CD14-positive monocyte (primary cell): ENCODE measurements at regions not wholly inside any gene's neighbourhood (a gene's known extent, or its start where the extent isn't known, plus 50 kb on each side); places are given as distances from the start of the nearest gene placed in this dataset.

ENCODE experiments used
- DNase-seq, 3 donors: peaks; one replicate each; pipeline ENCODE4 v3.0.0-alpha.2; 2011 to 2022
- H2AFZ ChIP-seq: 2 replicates; pipeline ENCODE4 v1.6.0; 2012; ENCODE audit warnings: mild to moderate bottlenecking, low read depth, low read length, inconsistent platforms; ENCODE audit not compliant: insufficient read depth, poor library complexity, severe bottlenecking
- H3K27ac ChIP-seq, 2 donors: 1 replicate in 1 of 2; 2 replicates in 1 of 2; pipeline ENCODE4 v1.5.1; 2012 to 2013; ENCODE audit warnings: low read length in 2 of 2, control low read depth in 1 of 2, inconsistent platforms in 1 of 2, low read depth in 1 of 2, mild to moderate bottlenecking in 1 of 2
- H3K27me3 ChIP-seq, 2 donors: one replicate each; pipeline versions ENCODE4 v1.6.0 to v1.6.1; 2011 to 2013; ENCODE audit warnings: low read length in 2 of 2; ENCODE audit not compliant: control insufficient read depth in 2 of 2, insufficient read depth in 2 of 2
- H3K36me3 ChIP-seq, 2 donors: replicated peaks in 1 of 2; 1 replicate in 1 of 2; 2 replicates in 1 of 2; pipeline versions ENCODE4 v1.5.1 to v1.6.1; 2012 to 2013; ENCODE audit warnings: low read length in 2 of 2, control low read depth in 1 of 2, inconsistent platforms in 1 of 2, mild to moderate bottlenecking in 1 of 2; ENCODE audit not compliant: insufficient read depth in 2 of 2, control insufficient read depth in 1 of 2
- H3K4me1 ChIP-seq, 2 donors: 1 replicate in 1 of 2; 2 replicates in 1 of 2; pipeline versions ENCODE4 v1.5.1 to v1.6.1; 2012 to 2013; ENCODE audit warnings: low read length in 2 of 2, control low read depth in 1 of 2, inconsistent platforms in 1 of 2, mild to moderate bottlenecking in 1 of 2, moderate library complexity in 1 of 2; ENCODE audit not compliant: insufficient read depth in 2 of 2, control insufficient read depth in 1 of 2
- H3K4me2 ChIP-seq: replicated peaks from 2 replicates; pipeline ENCODE3; 2012; ENCODE audit warnings: low read length, moderate library complexity, mild to moderate bottlenecking; ENCODE audit not compliant: poor library complexity, severe bottlenecking; ENCODE audit errors: extremely low read depth
- H3K4me3 ChIP-seq, 3 experiments: fragments of 200-600 bp in 1 of 3; sonication (generic) in 1 of 3; replicated peaks in 1 of 3; 1 replicate in 2 of 3; 2 replicates in 1 of 3; pipeline ENCODE4 v1.5.1; 2011 to 2013; ENCODE audit warnings: low read length in 3 of 3, mild to moderate bottlenecking in 3 of 3, control low read depth in 2 of 3, low read depth in 2 of 3, inconsistent platforms in 1 of 3, moderate library complexity in 1 of 3
- H3K79me2 ChIP-seq: 2 replicates; pipeline ENCODE4 v1.6.0; 2012; ENCODE audit warnings: mild to moderate bottlenecking, control low read depth, inconsistent platforms, low read length, moderate library complexity; ENCODE audit not compliant: insufficient read depth
- H3K9ac ChIP-seq: 2 replicates; pipeline ENCODE4 v1.6.0; 2017; ENCODE audit warnings: low read length, mild to moderate bottlenecking; ENCODE audit not compliant: insufficient read depth, poor library complexity, severe bottlenecking
- H3K9me3 ChIP-seq, 2 donors: replicated peaks in 1 of 2; 1 replicate in 1 of 2; 2 replicates in 1 of 2; pipeline versions ENCODE4 v1.5.1 to v1.6.1; 2012 to 2013; ENCODE audit warnings: low read length in 2 of 2, control low read depth in 1 of 2; ENCODE audit not compliant: control insufficient read depth in 1 of 2, insufficient read depth in 1 of 2
- H4K20me1 ChIP-seq: 2 replicates; pipeline ENCODE4 v1.6.0; 2012; ENCODE audit warnings: mild to moderate bottlenecking, low read length, control low read depth, moderate library complexity; ENCODE audit not compliant: insufficient read depth
- H3K27ac Mint-ChIP-seq, 7 donors: one replicate each; pipeline ENCODE4 v1.8.0; 2020; ENCODE audit warnings: mild to moderate bottlenecking in 7 of 7, mixed read lengths in 7 of 7, moderate library complexity in 6 of 7, inconsistent platforms in 2 of 7
- H3K27me3 Mint-ChIP-seq, 3 donors: one replicate each; pipeline ENCODE4 v1.8.0; 2021 to 2022; ENCODE audit warnings: low read depth in 3 of 3, mild to moderate bottlenecking in 3 of 3, mixed read lengths in 3 of 3, moderate library complexity in 3 of 3, inconsistent platforms in 1 of 3
- H3K36me3 Mint-ChIP-seq, 2 donors: one replicate each; pipeline ENCODE4 v1.8.0; 2020; ENCODE audit warnings: mixed read lengths in 2 of 2, inconsistent platforms in 1 of 2, mild to moderate bottlenecking in 1 of 2
- H3K4me1 Mint-ChIP-seq: one replicate; pipeline ENCODE4 v1.8.0; 2020; ENCODE audit warnings: mild to moderate bottlenecking, mixed read lengths
- H3K4me3 Mint-ChIP-seq, 2 donors: one replicate each; pipeline ENCODE4 v1.8.0; 2020; ENCODE audit warnings: mild to moderate bottlenecking in 2 of 2, mixed read lengths in 2 of 2, moderate library complexity in 1 of 2
- H3K9me3 Mint-ChIP-seq, 7 donors: one replicate each; pipeline ENCODE4 v1.8.0; 2020 to 2022; ENCODE audit warnings: mixed read lengths in 7 of 7, mild to moderate bottlenecking in 6 of 7, moderate library complexity in 6 of 7, inconsistent platforms in 2 of 7
- WGBS: methylation state at CpG from one replicate; pipeline ENCODE4 v1.1.5; 2013; ENCODE audit warnings: missing lambda C conversion rate; ENCODE audit not compliant: insufficient coverage; 5-methylcytosine and 5-hydroxymethylcytosine counted together
- intact Hi-C, 2 donors: fragments of 100-400 bp; cut with micrococcal nuclease; formaldehyde crosslinking; loops; one replicate each; pipeline versions ENCODE4 v1.15.0 to v1.15.1; 2023
- TF ChIP-seq, protein P1 (sequence below): fragments of 200-600 bp; IDR thresholded peaks from one replicate; pipeline ENCODE4 v1.8.0; 2022; ENCODE audit warnings: antibody characterized with exemption, mild to moderate bottlenecking

DNA sequence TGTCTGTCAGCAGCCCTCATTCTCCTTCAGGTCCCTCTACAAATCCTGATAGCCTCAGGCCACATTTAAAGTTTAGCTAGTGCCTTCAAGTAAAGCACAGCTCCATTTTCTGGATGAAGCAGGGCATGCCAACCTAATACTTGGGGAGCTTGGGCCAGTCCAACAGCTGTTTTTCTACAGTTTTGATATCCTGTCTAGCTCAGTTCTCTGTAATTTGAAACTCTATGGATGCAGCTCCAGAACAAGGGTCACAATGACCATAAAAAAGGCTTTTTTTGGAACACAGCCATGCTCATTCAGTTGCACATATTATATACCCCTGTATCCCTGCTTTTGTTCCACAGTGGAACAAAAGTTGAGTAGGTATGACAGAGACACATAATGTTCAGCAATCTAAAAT is 373.5 kb downstream of the SUCLG1 start:
- no peaks in the 10 kb centered on the region for H3K4me1 ChIP-seq
- no peak overlapping the region for H3K27ac ChIP-seq
- Mint-ChIP-seq H3K9me3 (no peaks in the 10 kb centered on the region), H3K27me3 (peaks cover 0 to 3% (median 0%) of the 10 kb centered on the region in 3 donors), H3K4me3 (no peak overlapping the region), H3K4me1 (no peaks in the 10 kb centered on the region), H3K27ac (no peak overlapping the region), H3K36me3 (no peaks in the 10 kb centered on the region)
- no peak overlapping the region for H3K4me3 ChIP-seq
- no peaks in the 10 kb centered on the region for H3K27me3 ChIP-seq
- no peak for DNase-seq
- H3K9ac ChIP-seq, result no peak overlapping the region
- H3K36me3 ChIP-seq, result no peaks in the 10 kb centered on the region
- H3K9me3 ChIP-seq, result no peaks in the 10 kb centered on the region
- TF ChIP-seq, protein P1, sequence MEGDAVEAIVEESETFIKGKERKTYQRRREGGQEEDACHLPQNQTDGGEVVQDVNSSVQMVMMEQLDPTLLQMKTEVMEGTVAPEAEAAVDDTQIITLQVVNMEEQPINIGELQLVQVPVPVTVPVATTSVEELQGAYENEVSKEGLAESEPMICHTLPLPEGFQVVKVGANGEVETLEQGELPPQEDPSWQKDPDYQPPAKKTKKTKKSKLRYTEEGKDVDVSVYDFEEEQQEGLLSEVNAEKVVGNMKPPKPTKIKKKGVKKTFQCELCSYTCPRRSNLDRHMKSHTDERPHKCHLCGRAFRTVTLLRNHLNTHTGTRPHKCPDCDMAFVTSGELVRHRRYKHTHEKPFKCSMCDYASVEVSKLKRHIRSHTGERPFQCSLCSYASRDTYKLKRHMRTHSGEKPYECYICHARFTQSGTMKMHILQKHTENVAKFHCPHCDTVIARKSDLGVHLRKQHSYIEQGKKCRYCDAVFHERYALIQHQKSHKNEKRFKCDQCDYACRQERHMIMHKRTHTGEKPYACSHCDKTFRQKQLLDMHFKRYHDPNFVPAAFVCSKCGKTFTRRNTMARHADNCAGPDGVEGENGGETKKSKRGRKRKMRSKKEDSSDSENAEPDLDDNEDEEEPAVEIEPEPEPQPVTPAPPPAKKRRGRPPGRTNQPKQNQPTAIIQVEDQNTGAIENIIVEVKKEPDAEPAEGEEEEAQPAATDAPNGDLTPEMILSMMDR, result no peak
- intact Hi-C loops, result no loop called here
- no peak overlapping the region for H2AFZ ChIP-seq
- no peaks in the 10 kb centered on the region for H4K20me1 ChIP-seq
- H3K79me2 ChIP-seq, result no peaks in the 10 kb centered on the region
- no peak overlapping the region for H3K4me2 ChIP-seq

DNA sequence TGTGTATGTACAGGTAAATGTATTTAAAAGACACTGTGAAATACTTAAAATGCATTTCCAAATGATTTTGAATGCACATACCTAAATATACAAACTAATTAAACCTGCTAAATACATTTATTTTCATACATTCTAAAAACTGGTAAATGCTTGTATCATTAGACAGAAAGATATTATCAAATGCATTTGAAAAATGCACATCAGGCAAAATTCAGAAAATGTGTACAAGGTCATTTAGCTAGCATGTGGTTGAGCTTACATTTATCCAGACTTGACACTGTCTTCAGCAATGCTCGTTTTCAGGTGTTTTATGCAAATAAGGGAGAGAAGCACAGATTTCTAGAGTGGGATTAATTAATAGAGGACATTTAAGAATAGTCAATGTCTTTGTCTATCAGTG is 374.2 kb downstream of the SUCLG1 start:
- WGBS, result no CpG with 5 or more reads among the region's 1 CpG
- no peak overlapping the region for H3K4me3 ChIP-seq

More for the DNA sequence above, 374.2 kb downstream of the SUCLG1 start:
- Mint-ChIP-seq H3K4me3 (no peak overlapping the region), H3K36me3 (no peaks in the 10 kb centered on the region), H3K9me3 (no peaks in the 10 kb centered on the region), H3K27me3 (peaks cover 0 to 3% (median 0%) of the 10 kb centered on the region in 3 donors), H3K27ac (no peak overlapping the region), H3K4me1 (no peaks in the 10 kb centered on the region)
- Histone ChIP-seq H3K79me2 (no peaks in the 10 kb centered on the region), H4K20me1 (no peaks in the 10 kb centered on the region), H3K9me3 (no peaks in the 10 kb centered on the region), H3K4me2 (no peak overlapping the region), H2AFZ (no peak overlapping the region), H3K9ac (no peak overlapping the region), H3K27ac (no peak overlapping the region), H3K4me1 (no peaks in the 10 kb centered on the region), H3K27me3 (no peaks in the 10 kb centered on the region), H3K36me3 (no peaks in the 10 kb centered on the region)
- TF ChIP-seq, protein P1, result no peak
- DNase-seq, result no peak
- intact Hi-C loops, result no loop called here
